ENCODE measurements at regions not wholly inside any gene's neighbourhood (a gene's known extent, or its start where the extent isn't known, plus 50 kb on each side); places are given as distances from the start of the nearest gene placed in this dataset.

DNA sequence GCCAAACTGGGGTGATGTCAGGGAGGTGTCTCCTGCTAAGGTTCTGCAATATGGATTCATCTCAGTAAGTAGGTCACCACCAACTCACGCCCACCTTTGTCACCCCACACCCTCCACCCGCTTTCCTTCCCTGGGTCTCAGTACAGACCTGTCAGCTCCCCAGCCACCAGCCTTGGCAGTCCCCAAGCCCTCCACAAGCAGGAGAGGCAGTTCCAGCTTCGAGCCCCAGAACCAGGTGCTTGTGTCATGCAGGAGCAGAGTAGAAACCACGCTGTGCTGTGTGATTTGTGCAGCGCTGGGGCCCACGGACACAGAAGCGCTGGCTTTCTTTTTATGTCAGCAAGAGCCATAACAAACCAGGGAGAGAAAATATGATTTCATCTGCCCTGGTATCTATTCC lies 89.0 kb upstream of the CDH4 start:
- DNase-seq (ENCODE audit: low spot score), result no peak

- no peak for DNase-seq (ENCODE audit: low spot score)
Observed at GRCh38 chr20:61166324-61166723, 85.7 kb upstream of the CDH4 start.

- no peak for DNase-seq (ENCODE audit: low spot score)
Observed at GRCh38 chr20:61168605-61169004, 83.5 kb upstream of the CDH4 start.

- DNase-seq (ENCODE audit: low spot score), result no peak
Observed at GRCh38 chr20:61169874-61170273, 82.2 kb upstream of the CDH4 start.

- DNase-seq (ENCODE audit: low spot score), result no peak
Observed at GRCh38 chr20:61170496-61171320, 81.4 kb upstream of the CDH4 start.

DNA sequence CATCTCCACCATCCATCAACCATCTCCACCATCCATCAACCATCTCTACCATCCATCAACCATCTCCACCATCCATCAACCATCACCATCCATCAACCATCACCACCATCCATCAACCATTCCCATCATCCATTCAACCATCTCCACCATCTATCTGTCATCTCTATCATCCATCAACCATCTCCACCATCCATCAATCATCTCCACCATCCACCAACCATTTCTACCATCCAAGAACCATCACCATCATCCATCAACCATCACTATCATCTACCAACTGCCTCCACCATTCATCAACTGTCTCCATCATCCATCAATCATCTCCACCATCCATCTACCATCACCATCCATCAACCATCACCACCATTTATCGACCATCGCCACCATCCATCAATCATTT lies 78.8 kb upstream of the CDH4 start:
- DNase-seq (ENCODE audit: low spot score), result no peak

DNA sequence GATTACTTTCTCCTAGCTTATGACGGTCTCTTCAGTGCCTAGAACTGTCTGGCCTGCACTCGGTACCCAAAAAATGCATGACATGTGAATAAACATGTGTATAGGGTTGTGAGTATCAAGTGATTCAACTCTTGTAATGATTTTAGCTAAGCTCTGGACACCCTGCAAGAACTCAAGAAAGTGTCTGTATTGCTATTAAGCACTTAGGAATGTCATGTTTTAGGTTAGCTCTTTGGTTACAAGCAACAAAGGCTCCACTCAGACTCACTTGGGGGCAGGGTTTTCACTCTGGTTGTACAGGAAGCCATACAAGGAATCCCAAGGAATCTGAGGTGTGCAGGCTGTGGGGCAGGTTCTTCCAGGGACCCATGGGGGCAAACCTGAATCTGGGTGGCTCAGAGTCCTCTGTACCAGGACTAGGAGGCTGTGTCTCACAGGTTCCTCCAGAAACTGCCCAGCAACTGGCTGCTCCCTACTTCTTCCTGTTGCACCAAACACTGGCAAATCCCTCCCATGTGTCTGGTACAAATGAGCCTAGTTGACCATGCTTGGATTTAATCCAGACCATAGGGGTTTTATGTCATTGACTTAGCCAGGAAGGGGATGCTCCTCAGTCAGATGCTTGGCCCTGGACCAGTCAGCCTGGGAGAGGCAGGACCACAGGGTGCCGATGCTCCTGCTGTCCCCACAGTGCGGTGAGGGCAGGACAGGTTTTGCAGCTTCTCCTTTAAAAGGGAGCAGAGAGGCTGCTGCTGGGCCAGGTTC lies 77.9 kb upstream of the CDH4 start:
- no peak for DNase-seq (ENCODE audit: low spot score)

GRCh38 chr20:61176874-61177273 lies 75.2 kb upstream of the CDH4 start:
- no peak for DNase-seq (ENCODE audit: low spot score)

DNA sequence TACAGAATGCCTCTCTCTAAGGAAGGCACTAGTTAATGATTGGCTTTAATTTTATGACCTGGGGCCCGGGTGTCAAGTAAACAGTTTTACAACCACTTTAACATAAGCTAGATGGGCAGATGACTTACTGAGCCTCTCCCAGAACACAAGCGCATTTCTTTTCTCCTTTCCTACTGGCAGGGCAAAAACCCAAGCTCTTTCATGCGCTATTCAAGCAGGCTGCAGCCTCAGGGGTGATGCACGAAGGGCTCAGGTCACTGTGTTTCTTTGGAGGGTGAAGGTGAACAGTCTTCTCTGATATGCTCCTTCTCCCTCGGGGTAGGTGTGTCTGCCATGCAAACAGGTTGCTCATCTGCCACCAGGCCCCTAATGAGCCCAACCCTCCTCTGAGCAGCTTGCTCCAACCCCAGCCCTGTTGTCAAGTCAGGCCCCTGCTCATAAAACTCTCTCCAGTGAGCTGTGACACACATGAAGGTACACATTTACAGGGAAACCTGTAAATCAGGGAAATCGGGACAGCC lies 73.5 kb upstream of the CDH4 start:
- no peak for DNase-seq (ENCODE audit: low spot score)

- DNase-seq (ENCODE audit: low spot score), result no peak
Observed at GRCh38 chr20:61184194-61184593, 67.9 kb upstream of the CDH4 start.

- no peak for DNase-seq (ENCODE audit: low spot score)
Observed at GRCh38 chr20:61185181-61185580, 66.9 kb upstream of the CDH4 start.

- no peak for DNase-seq (ENCODE audit: low spot score)
Observed at GRCh38 chr20:61185841-61186601, 66.0 kb upstream of the CDH4 start.

DNA sequence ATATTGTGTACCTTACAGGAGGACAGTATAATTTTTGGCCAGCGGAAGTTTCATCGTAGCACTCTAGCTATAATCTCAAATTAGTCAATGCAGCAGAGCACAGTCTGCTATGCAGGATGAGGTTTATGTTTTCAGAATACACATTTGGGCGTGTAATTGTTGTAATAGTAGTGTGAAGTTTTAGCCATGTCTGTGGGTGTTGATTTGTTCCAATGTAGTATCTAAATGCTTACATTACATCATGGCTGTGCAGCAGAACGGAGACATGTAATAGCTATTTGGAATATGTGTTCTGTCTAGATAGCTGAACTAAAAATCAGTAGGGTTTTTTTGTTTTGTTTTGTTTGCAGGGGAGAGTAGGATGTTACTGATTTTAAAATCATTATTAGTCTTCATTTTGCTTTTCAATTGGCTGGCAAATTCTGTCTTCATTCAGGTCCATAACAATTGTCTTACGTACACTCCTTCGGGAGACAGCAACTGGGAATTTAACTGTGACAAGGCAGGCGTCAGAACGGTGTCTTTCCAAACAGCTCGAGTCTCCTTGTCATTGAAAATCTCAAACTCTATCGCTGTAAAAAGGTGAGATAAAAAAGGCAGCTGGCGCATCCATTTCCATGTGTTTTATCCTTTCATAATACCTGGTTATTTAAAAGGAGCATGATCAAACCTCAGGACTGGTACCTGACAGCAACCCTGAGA lies 65.1 kb upstream of the CDH4 start:
- no peak for DNase-seq (ENCODE audit: low spot score)

- DNase-seq (ENCODE audit: low spot score), result no peak
Observed at GRCh38 chr20:61189534-61189933, 62.5 kb upstream of the CDH4 start.

DNA sequence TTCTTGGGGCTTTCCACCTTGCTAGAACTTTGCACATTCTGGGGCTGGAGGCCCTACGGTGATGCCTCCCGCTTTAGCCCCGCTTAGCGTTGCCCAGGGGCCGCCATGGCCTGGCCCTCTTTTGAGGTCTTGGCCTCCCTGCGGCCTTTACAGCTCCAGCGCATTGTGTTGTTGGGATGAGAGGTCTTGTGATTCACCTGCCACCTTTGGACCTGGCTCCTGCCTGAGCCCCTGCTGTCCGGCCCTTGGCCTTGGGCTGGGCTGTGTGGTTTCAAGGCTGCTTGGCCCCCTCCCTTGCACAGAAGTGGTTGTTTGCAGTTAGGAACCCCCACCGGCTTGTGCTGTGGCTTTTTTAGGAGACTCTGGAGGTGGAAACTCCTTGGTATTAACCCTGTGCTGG lies 61.0 kb upstream of the CDH4 start:
- DNase-seq (ENCODE audit: low spot score), result no peak

- no peak for DNase-seq (ENCODE audit: low spot score)
Observed at GRCh38 chr20:61192337-61192950, 59.6 kb upstream of the CDH4 start.

DNA sequence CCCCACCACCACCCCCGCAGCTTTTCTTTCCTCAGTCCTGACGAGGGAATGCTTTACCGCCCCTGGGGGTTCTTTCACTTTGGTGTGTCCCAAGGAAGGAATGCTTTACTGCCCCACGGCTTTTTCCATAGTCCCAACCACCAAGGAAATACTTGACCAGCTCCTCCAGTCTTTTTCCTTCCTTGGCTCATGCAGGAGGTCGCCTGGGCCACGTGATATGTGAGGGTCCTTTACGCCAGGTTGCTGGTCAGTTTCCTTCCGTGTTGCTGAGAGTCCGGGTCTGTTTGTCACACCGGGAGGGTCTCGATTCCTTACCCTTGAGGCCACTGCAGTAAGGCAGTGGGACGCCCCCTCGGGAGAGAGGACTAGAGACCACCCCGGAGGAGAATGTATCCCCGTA lies 58.9 kb upstream of the CDH4 start:
- DNase-seq (ENCODE audit: low spot score), result no peak
